ENCODE measurements at regions not wholly inside any gene's neighbourhood (a gene's known extent, or its start where the extent isn't known, plus 50 kb on each side); places are given as distances from the start of the nearest gene placed in this dataset.
"Not testable (repeated sequence)": the region's sequence is repeated elsewhere in the genome, so short reads cannot be mapped to it uniquely, and the experiment has no call there.

DNA sequence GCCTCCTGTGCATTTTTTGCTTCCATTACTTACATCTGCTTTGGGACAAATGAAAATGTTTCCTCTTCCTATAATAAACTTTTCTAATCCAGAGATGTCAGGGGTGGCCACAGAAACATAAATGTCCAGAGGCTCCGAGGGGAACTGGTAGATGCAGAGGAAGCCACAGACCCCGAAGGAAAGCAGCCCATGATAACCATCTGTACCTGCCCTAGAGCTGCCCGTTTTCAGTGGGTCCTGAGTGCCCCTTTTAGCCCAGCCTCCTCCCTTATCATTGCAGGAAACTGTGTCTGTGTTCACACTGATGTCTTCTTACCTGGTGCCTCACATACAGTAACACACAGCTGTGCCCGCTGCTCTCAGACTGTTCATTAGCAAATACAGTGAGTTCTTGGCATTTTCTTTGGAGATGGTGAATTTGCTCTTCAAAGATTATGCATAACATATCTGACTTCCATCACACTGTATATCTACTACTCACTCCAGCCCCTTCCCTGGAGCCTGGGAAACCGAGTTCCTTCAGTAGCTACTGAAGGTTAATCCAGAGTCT lies 817.8 kb downstream of the TMEM121 start:
- H3K4me1 ChIP-seq (replicated peaks in 1 of 4; ENCODE audit: control insufficient read depth in 3 of 4, insufficient read depth in 4 of 4, low read length in 3 of 4); H3K79me1 ChIP-seq (ENCODE audit: low read depth, low read length); H2BK15ac ChIP-seq (ENCODE audit: low read length); H2AFZ ChIP-seq (ENCODE audit: low read length); H3K36me3 ChIP-seq (ENCODE audit: control insufficient read depth in 2 of 4, insufficient read depth in 4 of 4, low read length in 3 of 4); H3K18ac ChIP-seq (ENCODE audit: extremely low read depth, low read length); H3K4ac ChIP-seq (replicated peaks; ENCODE audit: insufficient read length, low read depth, low read length); DNase-seq (ENCODE audit: low read depth in 1 of 2, low spot score in 2 of 2); H4K20me1 ChIP-seq (replicated peaks in 1 of 2; ENCODE audit: control insufficient read depth in 1 of 2, insufficient read depth in 2 of 2, low read length in 2 of 2); H3K56ac ChIP-seq (replicated peaks; ENCODE audit: insufficient read length, low read depth, low read length); H4K5ac ChIP-seq (ENCODE audit: insufficient read length, low read depth, low read length); H3K4me2 ChIP-seq (ENCODE audit: insufficient read depth in 1 of 2, low read depth in 2 of 2, low read length in 2 of 2); H4K8ac ChIP-seq (ENCODE audit: extremely low read depth, insufficient read depth, low read length); H3K4me3 ChIP-seq (ENCODE audit: extremely low read depth in 1 of 4, insufficient read depth in 2 of 4, low read depth in 3 of 4, low read length in 4 of 4); H3K79me2 ChIP-seq (ENCODE audit: control insufficient read depth in 1 of 2, insufficient read depth in 2 of 2, low read length in 2 of 2); POLR2A ChIA-PET (ENCODE audit: partially characterized antibody); H3K23me2 ChIP-seq (ENCODE audit: low read depth, low read length); H3K27ac ChIP-seq (ENCODE audit: low read depth, low read length); H2AK5ac ChIP-seq (ENCODE audit: low read depth, low read length); H3K14ac ChIP-seq (ENCODE audit: insufficient read length); H2BK12ac ChIP-seq (ENCODE audit: low read depth, low read length); H3K9ac ChIP-seq (replicated peaks in 1 of 4; ENCODE audit: extremely low read depth in 1 of 4, low read depth in 3 of 4, low read length in 3 of 4); H2BK20ac ChIP-seq (ENCODE audit: low read length); H2BK5ac ChIP-seq (ENCODE audit: low read depth, low read length); FAIRE-seq; CTCF ChIA-PET (ENCODE audit: partially characterized antibody); H2BK120ac ChIP-seq (replicated peaks; ENCODE audit: low read depth, low read length); H4K91ac ChIP-seq (replicated peaks; ENCODE audit: insufficient read length, low read length); H3K27me3 ChIP-seq (replicated peaks in 1 of 4; ENCODE audit: control insufficient read depth in 3 of 4, extremely low read depth in 1 of 4, insufficient read depth in 3 of 4, low read length in 3 of 4); H3K23ac ChIP-seq (ENCODE audit: insufficient read length): not testable (repeated sequence)
- WGBS, 2 experiments (ENCODE audit: extremely low coverage in 1 of 2, insufficient coverage in 1 of 2, insufficient read length in 1 of 2, insufficient replicate concordance in 2 of 2, low coverage in 1 of 2, low lambda C conversion rate in 2 of 2, missing lambda C conversion rate in 1 of 2) = 38% methylated on average over 1 of the region's 5 CpGs; no CpG with 5 or more reads in 1 of the 2 experiments
- peaks cover 0 to 14% of the 10 kb centered on the region in 2 experiments; a peak in 2 of 4 replicates for H3K9me3 ChIP-seq (ENCODE audit: insufficient read depth in 2 of 2, low read depth in 1 of 2, low read length in 1 of 2)

DNA sequence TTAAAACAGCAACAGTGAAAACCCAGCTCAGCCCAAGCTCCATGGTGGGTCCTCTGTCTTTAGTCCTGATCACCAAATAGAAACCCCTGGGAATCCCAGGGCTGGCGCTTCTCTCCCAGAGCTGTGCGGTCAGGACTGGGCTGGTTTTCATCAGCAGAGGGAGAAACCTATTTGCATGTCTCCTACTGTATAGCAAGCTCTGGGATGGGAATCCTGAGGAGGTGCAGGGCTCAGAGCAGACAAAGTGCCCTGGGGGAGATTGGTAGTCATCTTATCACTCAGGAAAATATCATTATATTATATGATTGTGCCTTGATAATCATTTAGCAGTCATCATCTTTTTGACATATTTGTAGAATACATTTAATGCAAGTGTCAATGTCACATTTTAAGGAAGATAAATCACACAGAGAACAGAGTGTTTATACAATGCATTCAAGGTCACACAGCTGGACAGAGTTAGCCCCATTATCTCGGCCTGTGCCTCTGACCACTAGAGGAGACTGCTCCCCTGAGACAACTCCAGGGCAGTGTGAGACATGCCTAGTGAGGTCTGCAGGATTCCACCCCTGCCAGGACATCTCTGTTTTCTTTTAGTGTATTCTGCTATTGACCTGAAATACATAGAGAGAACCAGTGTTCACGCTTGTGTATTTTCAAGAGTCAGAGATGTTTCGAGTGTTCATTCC lies 818.6 kb downstream of the TMEM121 start:
- H3K4me2 ChIP-seq (ENCODE audit: insufficient read depth in 1 of 2, low read depth in 2 of 2, low read length in 2 of 2); H2BK15ac ChIP-seq (ENCODE audit: low read length); H3K79me2 ChIP-seq (ENCODE audit: control insufficient read depth in 1 of 2, insufficient read depth in 2 of 2, low read length in 2 of 2); H3K4me3 ChIP-seq (ENCODE audit: extremely low read depth in 1 of 4, insufficient read depth in 2 of 4, low read depth in 3 of 4, low read length in 4 of 4); H2BK120ac ChIP-seq (replicated peaks; ENCODE audit: low read depth, low read length); H3K23me2 ChIP-seq (ENCODE audit: low read depth, low read length); H2BK5ac ChIP-seq (ENCODE audit: low read depth, low read length); H4K20me1 ChIP-seq (replicated peaks in 1 of 2; ENCODE audit: control insufficient read depth in 1 of 2, insufficient read depth in 2 of 2, low read length in 2 of 2); H2AK5ac ChIP-seq (ENCODE audit: low read depth, low read length); H2BK12ac ChIP-seq (ENCODE audit: low read depth, low read length); H3K56ac ChIP-seq (replicated peaks; ENCODE audit: insufficient read length, low read depth, low read length); CTCF ChIA-PET (ENCODE audit: partially characterized antibody); DNase-seq (ENCODE audit: low read depth in 1 of 2, low spot score in 2 of 2); H3K79me1 ChIP-seq (ENCODE audit: low read depth, low read length); H3K18ac ChIP-seq (ENCODE audit: extremely low read depth, low read length); POLR2A ChIA-PET (ENCODE audit: partially characterized antibody); H4K8ac ChIP-seq (ENCODE audit: extremely low read depth, insufficient read depth, low read length); H3K27me3 ChIP-seq (replicated peaks in 1 of 4; ENCODE audit: control insufficient read depth in 3 of 4, extremely low read depth in 1 of 4, insufficient read depth in 3 of 4, low read length in 3 of 4); H3K4me1 ChIP-seq (replicated peaks in 1 of 4; ENCODE audit: control insufficient read depth in 3 of 4, insufficient read depth in 4 of 4, low read length in 3 of 4); H2AFZ ChIP-seq (ENCODE audit: low read length); H4K91ac ChIP-seq (replicated peaks; ENCODE audit: insufficient read length, low read length); H3K4ac ChIP-seq (replicated peaks; ENCODE audit: insufficient read length, low read depth, low read length); H4K5ac ChIP-seq (ENCODE audit: insufficient read length, low read depth, low read length); H2BK20ac ChIP-seq (ENCODE audit: low read length); H3K27ac ChIP-seq (ENCODE audit: low read depth, low read length); H3K36me3 ChIP-seq (ENCODE audit: control insufficient read depth in 2 of 4, insufficient read depth in 4 of 4, low read length in 3 of 4); FAIRE-seq; H3K9ac ChIP-seq (replicated peaks in 1 of 4; ENCODE audit: extremely low read depth in 1 of 4, low read depth in 3 of 4, low read length in 3 of 4); H3K23ac ChIP-seq (ENCODE audit: insufficient read length); H3K14ac ChIP-seq (ENCODE audit: insufficient read length): not testable (repeated sequence)
- 71% methylated on average over 2 of the region's 5 CpGs; no CpG with 5 or more reads in 1 of the 2 experiments for WGBS, 2 experiments (ENCODE audit: extremely low coverage in 1 of 2, insufficient coverage in 1 of 2, insufficient read length in 1 of 2, insufficient replicate concordance in 2 of 2, low coverage in 1 of 2, low lambda C conversion rate in 2 of 2, missing lambda C conversion rate in 1 of 2)
- H3K9me3 ChIP-seq (ENCODE audit: insufficient read depth in 2 of 2, low read depth in 1 of 2, low read length in 1 of 2) = peaks cover 0 to 14% of the 10 kb centered on the region in 2 experiments; a peak in 2 of 4 replicates

Measured in H1 (cell line).